ENCODE measurements at regions not wholly inside any gene's neighbourhood (a gene's known extent, or its start where the extent isn't known, plus 50 kb on each side); places are given as distances from the start of the nearest gene placed in this dataset.
A peak's percentile ranks its signal among the peaks of the same experiment; 100 is the strongest.
"Not testable (repeated sequence)": the region's sequence is repeated elsewhere in the genome, so short reads cannot be mapped to it uniquely, and the experiment has no call there.

GRCh38 chr11:98456308-98456680 lies 564.5 kb upstream of the CNTN5 start:
- FAIRE-seq, result no peak

GRCh38 chr11:98495016-98495415 lies 525.7 kb upstream of the CNTN5 start:
- no peak for FAIRE-seq

- FAIRE-seq, result no peak
These were observed 525.1 kb upstream of the CNTN5 start for GRCh38 chr11:98495601-98496000.

- FAIRE-seq, result no peak
These were observed 513.5 kb upstream of the CNTN5 start for GRCh38 chr11:98507208-98507607.

- FAIRE-seq, result peak; percentile 74
These were observed 507.8 kb upstream of the CNTN5 start for GRCh38 chr11:98512938-98513337.

GRCh38 chr11:98531576-98531975 lies 489.2 kb upstream of the CNTN5 start:
- no peak for FAIRE-seq

- FAIRE-seq, result no peak
These were observed 484.7 kb upstream of the CNTN5 start for GRCh38 chr11:98536023-98536422.

GRCh38 chr11:98538358-98538757 lies 482.4 kb upstream of the CNTN5 start:
- not testable (repeated sequence) for FAIRE-seq

- no peak for FAIRE-seq
These were observed 475.1 kb upstream of the CNTN5 start for GRCh38 chr11:98545544-98546175.

GRCh38 chr11:98549571-98549970 lies 471.2 kb upstream of the CNTN5 start:
- no peak for FAIRE-seq

GRCh38 chr11:98559961-98560360 lies 460.8 kb upstream of the CNTN5 start:
- no peak for FAIRE-seq

- FAIRE-seq, result no peak
These were observed 459.5 kb upstream of the CNTN5 start for GRCh38 chr11:98561252-98561651.

- FAIRE-seq, result no peak
These were observed 458.8 kb upstream of the CNTN5 start for GRCh38 chr11:98561877-98562395.

- FAIRE-seq, result no peak
These were observed 456.5 kb upstream of the CNTN5 start for GRCh38 chr11:98564233-98564632.

- FAIRE-seq, result no peak
These were observed 455.9 kb upstream of the CNTN5 start for GRCh38 chr11:98564881-98565280.

- FAIRE-seq, result no peak
These were observed 455.4 kb upstream of the CNTN5 start for GRCh38 chr11:98565311-98565710.

- no peak for FAIRE-seq
These were observed 453.8 kb upstream of the CNTN5 start for GRCh38 chr11:98566978-98567377.

GRCh38 chr11:98568013-98568412 lies 452.7 kb upstream of the CNTN5 start:
- no peak for FAIRE-seq

- no peak for FAIRE-seq
These were observed 447.8 kb upstream of the CNTN5 start for GRCh38 chr11:98572941-98573340.

- FAIRE-seq, result no peak
These were observed 432.9 kb upstream of the CNTN5 start for GRCh38 chr11:98587884-98588283.

- no peak for FAIRE-seq
These were observed 430.8 kb upstream of the CNTN5 start for GRCh38 chr11:98589967-98590366.

GRCh38 chr11:98600103-98600502 lies 420.6 kb upstream of the CNTN5 start:
- no peak for FAIRE-seq

GRCh38 chr11:98600786-98601773 lies 419.7 kb upstream of the CNTN5 start:
- FAIRE-seq, result no peak

- no peak for FAIRE-seq
These were observed 404.6 kb upstream of the CNTN5 start for GRCh38 chr11:98616098-98616655.
